ENCODE measurements at regions not wholly inside any gene's neighbourhood (a gene's known extent, or its start where the extent isn't known, plus 50 kb on each side); places are given as distances from the start of the nearest gene placed in this dataset.

GRCh38 chr7:70867513-70867912, 264.4 kb upstream of the GALNT17 start:
- ATAC-seq (no peak), DNase-seq (no peak)
- Histone ChIP-seq H3K4me3 (no peak overlapping the region), H3K27me3 (no peaks in the 10 kb centered on the region), H3K27ac (no peak overlapping the region), H3K36me3 (no peaks in the 10 kb centered on the region), H3K9me3 (peaks cover 0 to 4% of the 10 kb centered on the region in 2 donors), H3K4me1 (no peaks in the 10 kb centered on the region)
- intact Hi-C loops (cut with DNase I): no loop called here
- no peak for TF ChIP-seq CTCF (IDR thresholded peaks at IDR 0.05)

GRCh38 chr7:70870349-70870748, 261.6 kb upstream of the GALNT17 start:
- DNase-seq: no peak
- no peak overlapping the region for H3K27ac ChIP-seq
- peaks cover 0 to 4% of the 10 kb centered on the region in 2 donors for H3K9me3 ChIP-seq
- no peaks in the 10 kb centered on the region for H3K4me1 ChIP-seq
- H3K4me3 ChIP-seq: no peak overlapping the region
- intact Hi-C loops (cut with DNase I): no loop called here
- H3K27me3 ChIP-seq: no peaks in the 10 kb centered on the region
- no peak for ATAC-seq
- H3K36me3 ChIP-seq: no peaks in the 10 kb centered on the region
- TF ChIP-seq CTCF (IDR thresholded peaks at IDR 0.05): no peak

- intact Hi-C loops (cut with DNase I): no loop called here
- no peak for DNase-seq
Observed at GRCh38 chr7:70872188-70872587, 259.8 kb upstream of the GALNT17 start.

GRCh38 chr7:70881167-70881847, 250.6 kb upstream of the GALNT17 start:
- H3K4me1 ChIP-seq: no peaks in the 10 kb centered on the region
- TF ChIP-seq CTCF (IDR thresholded peaks at IDR 0.05): no peak
- intact Hi-C loops (cut with DNase I): no loop called here
- no peak for ATAC-seq
- no peaks in the 10 kb centered on the region for H3K36me3 ChIP-seq
- no peak overlapping the region for H3K27ac ChIP-seq
- no peak overlapping the region for H3K4me3 ChIP-seq
- no peaks in the 10 kb centered on the region for H3K27me3 ChIP-seq
- DNase-seq: peak in 2 of 4 donors; percentile 11 to 22
- H3K9me3 ChIP-seq: peaks cover 0 to 6% of the 10 kb centered on the region in 2 donors

More at GRCh38 chr7:70872188-70872587, 259.8 kb upstream of the GALNT17 start:
- no peak for ATAC-seq
- no peaks in the 10 kb centered on the region for H3K4me1 ChIP-seq
- no peaks in the 10 kb centered on the region for H3K27me3 ChIP-seq
- no peak overlapping the region for H3K4me3 ChIP-seq
- peaks cover 0 to 2% of the 10 kb centered on the region in 2 donors for H3K9me3 ChIP-seq
- H3K36me3 ChIP-seq: no peaks in the 10 kb centered on the region
- no peak overlapping the region for H3K27ac ChIP-seq
- TF ChIP-seq CTCF (IDR thresholded peaks at IDR 0.05): no peak

GRCh38 chr7:70883750-70884439, 248.0 kb upstream of the GALNT17 start:
- Histone ChIP-seq H3K9me3 (peaks cover 0 to 11% of the 10 kb centered on the region in 2 donors), H3K36me3 (no peaks in the 10 kb centered on the region), H3K4me3 (no peak overlapping the region), H3K4me1 (no peaks in the 10 kb centered on the region), H3K27ac (no peak overlapping the region), H3K27me3 (no peaks in the 10 kb centered on the region)
- DNase-seq: no peak
- intact Hi-C loops (cut with DNase I): no loop called here
- no peak for ATAC-seq
- no peak for TF ChIP-seq CTCF (IDR thresholded peaks at IDR 0.05)
